ENCODE measurements at regions not wholly inside any gene's neighbourhood (a gene's known extent, or its start where the extent isn't known, plus 50 kb on each side); places are given as distances from the start of the nearest gene placed in this dataset.
A peak's percentile ranks its signal among the peaks of the same experiment; 100 is the strongest.

DNA sequence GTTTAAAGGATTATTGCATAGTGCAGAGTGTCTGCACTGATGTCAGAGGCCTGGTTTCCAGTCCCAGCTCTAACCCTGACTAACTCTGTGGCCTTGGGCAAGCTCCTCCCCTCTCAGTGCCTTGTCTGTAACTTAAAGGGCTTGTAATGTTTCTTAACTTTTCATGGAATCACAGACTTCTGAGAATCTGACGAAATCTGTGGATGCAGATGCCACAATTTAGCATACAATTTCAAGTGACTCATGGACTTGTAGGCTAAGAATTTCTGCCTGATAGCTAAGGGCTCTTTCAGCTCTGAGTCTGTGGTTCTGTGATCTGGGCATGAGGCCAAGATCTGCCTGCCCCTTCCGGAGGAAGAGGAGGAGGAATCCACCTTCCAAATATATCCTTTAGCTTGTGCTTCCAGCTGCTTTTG, 236.9 kb downstream of the AR start:
- Histone ChIP-seq H3K9me3 (ENCODE audit: control insufficient read depth, low read depth, low read length) (no peaks in the 10 kb centered on the region), H4K20me1 (ENCODE audit: control insufficient read depth, extremely low read depth, insufficient read depth, low read length) (no peaks in the 10 kb centered on the region), H3K4me2 (ENCODE audit: control insufficient read depth, extremely low read depth, insufficient read depth, low read depth, low read length) (peak overlapping the region; percentile 22), H3K27ac (ENCODE audit: control insufficient read depth, insufficient read depth, low read length) (peak overlapping the region; percentile 40), H3K27me3 (ENCODE audit: control insufficient read depth, extremely low read depth, insufficient read depth, low read length) (no peaks in the 10 kb centered on the region), H3K9ac (ENCODE audit: control insufficient read depth, extremely low read depth, insufficient read depth, low read length) (no peak overlapping the region), H3K79me2 (ENCODE audit: control insufficient read depth, insufficient read depth, low read length) (no peaks in the 10 kb centered on the region), H3K4me3 (ENCODE audit: control insufficient read depth in 2 of 3, extremely low read depth in 1 of 3, insufficient read depth in 2 of 3, low read depth in 1 of 3, low read length in 3 of 3) (no peak overlapping the region), H3K36me3 (ENCODE audit: control insufficient read depth in 2 of 2, extremely low read depth in 1 of 2, insufficient read depth in 2 of 2, low read length in 2 of 2) (no peaks in the 10 kb centered on the region), H3K4me1 (ENCODE audit: control insufficient read depth, extremely low read depth, insufficient read depth, low read length) (peaks cover 9% of the 10 kb centered on the region), H2AFZ (ENCODE audit: control insufficient read depth, low read length) (peak overlapping the region; percentile 43), H3K9me1 (ENCODE audit: control insufficient read depth, extremely low read depth, insufficient read depth, low read length) (no peaks in the 10 kb centered on the region)
- dilution Hi-C loops (cut with MboI; ENCODE audit: extremely low pct_ligation_motif_present, low sequenced_read_pairs) = no loop called here
- DNase-seq (ENCODE audit: low read depth, low spot score) = peak; percentile 60
- peak; percentile 83 for FAIRE-seq
- no peak for TF ChIP-seq EZH2 (IDR thresholded peaks at IDR 0.05; ENCODE audit: low read length)
- TF ChIP-seq, protein P1, sequence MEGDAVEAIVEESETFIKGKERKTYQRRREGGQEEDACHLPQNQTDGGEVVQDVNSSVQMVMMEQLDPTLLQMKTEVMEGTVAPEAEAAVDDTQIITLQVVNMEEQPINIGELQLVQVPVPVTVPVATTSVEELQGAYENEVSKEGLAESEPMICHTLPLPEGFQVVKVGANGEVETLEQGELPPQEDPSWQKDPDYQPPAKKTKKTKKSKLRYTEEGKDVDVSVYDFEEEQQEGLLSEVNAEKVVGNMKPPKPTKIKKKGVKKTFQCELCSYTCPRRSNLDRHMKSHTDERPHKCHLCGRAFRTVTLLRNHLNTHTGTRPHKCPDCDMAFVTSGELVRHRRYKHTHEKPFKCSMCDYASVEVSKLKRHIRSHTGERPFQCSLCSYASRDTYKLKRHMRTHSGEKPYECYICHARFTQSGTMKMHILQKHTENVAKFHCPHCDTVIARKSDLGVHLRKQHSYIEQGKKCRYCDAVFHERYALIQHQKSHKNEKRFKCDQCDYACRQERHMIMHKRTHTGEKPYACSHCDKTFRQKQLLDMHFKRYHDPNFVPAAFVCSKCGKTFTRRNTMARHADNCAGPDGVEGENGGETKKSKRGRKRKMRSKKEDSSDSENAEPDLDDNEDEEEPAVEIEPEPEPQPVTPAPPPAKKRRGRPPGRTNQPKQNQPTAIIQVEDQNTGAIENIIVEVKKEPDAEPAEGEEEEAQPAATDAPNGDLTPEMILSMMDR (optimal IDR thresholded peaks at IDR 0.05 in 1 of 3, IDR thresholded peaks at IDR 0.05 in 1 of 3, conservative IDR thresholded peaks at IDR 0.05 in 1 of 3; ENCODE audit: extremely low read depth in 1 of 3, insufficient read depth in 2 of 3, low read length in 3 of 3) = no peak

DNA sequence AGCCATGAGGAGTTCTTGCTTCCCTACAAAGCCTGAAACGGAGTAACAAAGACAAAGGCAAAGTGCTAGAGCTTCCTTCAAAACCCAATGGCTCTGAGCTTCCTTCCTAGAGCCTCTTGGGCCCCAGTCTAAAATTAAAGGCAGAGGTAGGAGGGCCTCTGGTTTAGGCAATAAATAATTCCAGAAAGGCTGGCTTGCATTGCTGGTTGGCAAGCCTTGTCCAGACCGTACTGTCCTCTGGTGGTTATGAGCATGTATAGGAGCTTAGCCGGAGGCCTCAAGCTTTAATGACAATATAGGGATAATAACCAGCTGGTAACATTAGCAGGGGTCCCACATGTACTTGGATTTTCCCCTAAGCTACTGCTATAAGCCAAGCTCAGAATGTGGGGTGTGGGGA, 237.3 kb downstream of the AR start:
- H3K9me3 ChIP-seq (ENCODE audit: control insufficient read depth, low read depth, low read length) = no peaks in the 10 kb centered on the region
- no peaks in the 10 kb centered on the region for H3K27me3 ChIP-seq (ENCODE audit: control insufficient read depth, extremely low read depth, insufficient read depth, low read length)
- no peak for FAIRE-seq
- no peak overlapping the region for H2AFZ ChIP-seq (ENCODE audit: control insufficient read depth, low read length)
- H3K4me1 ChIP-seq (ENCODE audit: control insufficient read depth, extremely low read depth, insufficient read depth, low read length) = peaks cover 9% of the 10 kb centered on the region
- H3K27ac ChIP-seq (ENCODE audit: control insufficient read depth, insufficient read depth, low read length) = no peak overlapping the region
- H3K4me3 ChIP-seq (ENCODE audit: control insufficient read depth in 2 of 3, extremely low read depth in 1 of 3, insufficient read depth in 2 of 3, low read depth in 1 of 3, low read length in 3 of 3) = no peak overlapping the region
- H3K9ac ChIP-seq (ENCODE audit: control insufficient read depth, extremely low read depth, insufficient read depth, low read length) = no peak overlapping the region
- no peaks in the 10 kb centered on the region for H3K9me1 ChIP-seq (ENCODE audit: control insufficient read depth, extremely low read depth, insufficient read depth, low read length)
- dilution Hi-C loops (cut with MboI; ENCODE audit: extremely low pct_ligation_motif_present, low sequenced_read_pairs) = no loop called here
- H3K4me2 ChIP-seq (ENCODE audit: control insufficient read depth, extremely low read depth, insufficient read depth, low read depth, low read length) = no peak overlapping the region
- H3K79me2 ChIP-seq (ENCODE audit: control insufficient read depth, insufficient read depth, low read length) = no peaks in the 10 kb centered on the region
- no peak for TF ChIP-seq EZH2 (IDR thresholded peaks at IDR 0.05; ENCODE audit: low read length)
- TF ChIP-seq, protein P1 (optimal IDR thresholded peaks at IDR 0.05 in 1 of 3, IDR thresholded peaks at IDR 0.05 in 1 of 3, conservative IDR thresholded peaks at IDR 0.05 in 1 of 3; ENCODE audit: extremely low read depth in 1 of 3, insufficient read depth in 2 of 3, low read length in 3 of 3) = no peak
- DNase-seq (ENCODE audit: low read depth, low spot score) = no peak
- H3K36me3 ChIP-seq (ENCODE audit: control insufficient read depth in 2 of 2, extremely low read depth in 1 of 2, insufficient read depth in 2 of 2, low read length in 2 of 2) = no peaks in the 10 kb centered on the region
- H4K20me1 ChIP-seq (ENCODE audit: control insufficient read depth, extremely low read depth, insufficient read depth, low read length) = no peaks in the 10 kb centered on the region
